ENCODE measurements at regions not wholly inside any gene's neighbourhood (a gene's known extent, or its start where the extent isn't known, plus 50 kb on each side); places are given as distances from the start of the nearest gene placed in this dataset.

DNA sequence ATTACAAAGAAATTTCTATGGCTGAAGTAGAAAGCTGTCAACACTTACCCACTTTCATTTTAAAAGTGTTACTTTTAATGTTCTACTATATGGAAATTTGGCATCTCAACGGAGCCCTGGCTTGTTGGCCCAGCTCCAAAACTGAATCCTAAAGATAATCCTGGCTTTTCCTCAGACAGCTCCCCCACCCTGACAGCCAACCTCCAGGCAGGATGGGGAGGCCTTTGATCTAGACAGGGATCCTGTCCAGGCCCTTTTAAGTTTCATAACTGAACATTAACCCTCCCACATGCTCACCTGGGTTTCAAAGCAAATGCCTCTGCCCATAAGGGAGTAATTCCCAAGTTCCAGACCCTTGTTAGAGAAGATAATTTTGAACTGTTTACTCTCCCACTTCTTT is 99.3 kb upstream of the RALGPS2 start:
- intact Hi-C loops (cut with DNase I, micrococcal nuclease): no loop called here
- TF ChIP-seq CTCF (IDR thresholded peaks at IDR 0.05): no peak
- H3K36me3 Mint-ChIP-seq (ENCODE audit: low read depth): no peaks in the 10 kb centered on the region
- Histone ChIP-seq H3K27ac (ENCODE audit: low read depth in 1 of 2, low read length in 2 of 2) (no peak overlapping the region), H3K36me3 (ENCODE audit: insufficient read depth, low read length) (no peaks in the 10 kb centered on the region), H3K9me3 (ENCODE audit: control insufficient read depth in 1 of 2, insufficient read depth in 1 of 2, low read length in 2 of 2) (no peaks in the 10 kb centered on the region), H3K4me1 (ENCODE audit: insufficient read depth, low read length) (no peaks in the 10 kb centered on the region), H3K27me3 (ENCODE audit: control insufficient read depth in 1 of 2, insufficient read depth in 2 of 2, low read length in 2 of 2) (no peaks in the 10 kb centered on the region), H3K4me3 (ENCODE audit: low read length) (no peak overlapping the region)
- DNase-seq: no peak
- H3K4me1 Mint-ChIP-seq (ENCODE audit: low read depth): no peaks in the 10 kb centered on the region
- POLR2A ChIA-PET: no interaction called here
- H3K4me3 Mint-ChIP-seq: no peak overlapping the region
- H3K9me3 Mint-ChIP-seq: no peaks in the 10 kb centered on the region
- no peak for ATAC-seq (ENCODE audit: poor library complexity)
- peaks cover 6% of the 10 kb centered on the region for H3K27me3 Mint-ChIP-seq
- no peak overlapping the region for H3K27ac Mint-ChIP-seq
- CTCF ChIA-PET: no interaction called here

GRCh38 chr1:178627037-178627436 is 98.0 kb upstream of the RALGPS2 start:
- DNase-seq: no peak
- Histone ChIP-seq H3K9me3 (ENCODE audit: control insufficient read depth in 1 of 2, insufficient read depth in 1 of 2, low read length in 2 of 2) (no peaks in the 10 kb centered on the region), H3K4me3 (ENCODE audit: low read length) (no peak overlapping the region), H3K36me3 (ENCODE audit: insufficient read depth, low read length) (no peaks in the 10 kb centered on the region), H3K27ac (ENCODE audit: low read depth in 1 of 2, low read length in 2 of 2) (no peak overlapping the region), H3K4me1 (ENCODE audit: insufficient read depth, low read length) (no peaks in the 10 kb centered on the region), H3K27me3 (ENCODE audit: control insufficient read depth in 1 of 2, insufficient read depth in 2 of 2, low read length in 2 of 2) (no peaks in the 10 kb centered on the region)
- TF ChIP-seq CTCF (IDR thresholded peaks at IDR 0.05): no peak
- Mint-ChIP-seq H3K36me3 (ENCODE audit: low read depth) (no peaks in the 10 kb centered on the region), H3K4me1 (ENCODE audit: low read depth) (no peaks in the 10 kb centered on the region), H3K4me3 (no peak overlapping the region), H3K9me3 (no peaks in the 10 kb centered on the region), H3K27me3 (peaks cover 6% of the 10 kb centered on the region), H3K27ac (no peak overlapping the region)
- ATAC-seq (ENCODE audit: poor library complexity): no peak
- CTCF ChIA-PET: no interaction called here
- POLR2A ChIA-PET: no interaction called here
- intact Hi-C loops (cut with DNase I, micrococcal nuclease): no loop called here

DNA sequence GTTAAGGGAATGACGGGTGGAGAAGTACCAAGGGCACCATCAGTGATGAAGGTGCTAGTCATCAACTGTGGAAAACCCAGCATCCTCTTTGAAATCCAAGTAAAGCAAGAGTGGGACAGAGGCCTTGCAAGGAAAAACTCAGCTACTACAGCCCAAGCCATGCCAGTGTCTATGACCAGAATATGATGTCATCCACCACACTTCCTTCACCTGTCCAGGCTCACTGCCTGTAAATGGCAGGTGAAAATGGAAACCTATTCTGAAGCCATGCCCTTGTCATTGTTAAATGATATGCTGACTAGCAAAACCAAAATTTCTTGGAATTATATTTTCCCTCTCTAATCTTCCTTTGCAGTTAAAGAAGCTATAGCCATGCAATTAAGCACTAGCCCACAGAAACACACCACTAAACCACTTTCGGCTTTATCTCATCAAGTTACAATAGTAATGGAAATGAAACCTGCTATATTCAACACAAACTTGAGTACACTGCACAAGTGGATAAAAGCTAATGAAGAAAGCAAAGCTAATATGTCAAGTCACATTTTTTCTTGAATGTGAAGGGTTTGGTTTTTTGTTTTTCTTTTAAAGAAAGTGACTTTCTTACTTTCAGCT is 96.3 kb upstream of the RALGPS2 start:
- no peaks in the 10 kb centered on the region for H3K36me3 ChIP-seq (ENCODE audit: insufficient read depth, low read length)
- intact Hi-C loops (cut with DNase I, micrococcal nuclease): no loop called here
- no peak overlapping the region for H3K4me3 ChIP-seq (ENCODE audit: low read length)
- Mint-ChIP-seq H3K9me3 (no peaks in the 10 kb centered on the region), H3K36me3 (ENCODE audit: low read depth) (no peaks in the 10 kb centered on the region), H3K27me3 (peaks cover 6% of the 10 kb centered on the region), H3K4me1 (ENCODE audit: low read depth) (no peaks in the 10 kb centered on the region), H3K4me3 (no peak overlapping the region), H3K27ac (no peak overlapping the region)
- no peaks in the 10 kb centered on the region for H3K4me1 ChIP-seq (ENCODE audit: insufficient read depth, low read length)
- TF ChIP-seq CTCF (IDR thresholded peaks at IDR 0.05): no peak
- ChIA-PET POLR2A (no interaction called here), CTCF (no interaction called here)
- ATAC-seq (ENCODE audit: poor library complexity): no peak
- no peak overlapping the region for H3K27ac ChIP-seq (ENCODE audit: low read depth in 1 of 2, low read length in 2 of 2)
- DNase-seq: no peak
- no peaks in the 10 kb centered on the region for H3K27me3 ChIP-seq (ENCODE audit: control insufficient read depth in 1 of 2, insufficient read depth in 2 of 2, low read length in 2 of 2)
- H3K9me3 ChIP-seq (ENCODE audit: control insufficient read depth in 1 of 2, insufficient read depth in 1 of 2, low read length in 2 of 2): no peaks in the 10 kb centered on the region
